H9 (cell line): ENCODE measurements at regions not wholly inside any gene's neighbourhood (a gene's known extent, or its start where the extent isn't known, plus 50 kb on each side); places are given as distances from the start of the nearest gene placed in this dataset.
A peak's percentile ranks its signal among the peaks of the same experiment; 100 is the strongest.
"Not testable (repeated sequence)": the region's sequence is repeated elsewhere in the genome, so short reads cannot be mapped to it uniquely, and the experiment has no call there.

Source experiments
- DNase-seq: peaks from one replicate; pipeline ENCODE4 v3.0.0-alpha.2; 2017
- H2AFZ ChIP-seq: one replicate; pipeline ENCODE4 v1.6.1; 2013; ENCODE audit warnings: mild to moderate bottlenecking, low read length, control low read depth, moderate library complexity
- H2AK5ac ChIP-seq: 2 replicates; pipeline ENCODE4 v1.6.1; 2013; ENCODE audit warnings: low read length, control low read depth, mixed read lengths; ENCODE audit not compliant: insufficient read length
- H2BK120ac ChIP-seq: one replicate; pipeline ENCODE4 v1.6.1; 2013; ENCODE audit warnings: low read depth, mild to moderate bottlenecking, low read length, control low read depth, inconsistent platforms; ENCODE audit not compliant: poor library complexity, severe bottlenecking
- H2BK12ac ChIP-seq: 2 replicates; pipeline ENCODE4 v1.6.1; 2013; ENCODE audit warnings: low read length, control low read depth, mixed read lengths, low read depth; ENCODE audit not compliant: insufficient read length
- H2BK15ac ChIP-seq: 2 replicates; pipeline ENCODE4 v1.6.1; 2013; ENCODE audit warnings: low read depth, low read length, control low read depth
- H2BK20ac ChIP-seq: one replicate; pipeline ENCODE4 v1.6.1; 2013; ENCODE audit warnings: low read depth, mild to moderate bottlenecking, low read length, control low read depth, inconsistent platforms; ENCODE audit not compliant: poor library complexity, severe bottlenecking
- H2BK5ac ChIP-seq: 2 replicates; pipeline ENCODE4 v1.6.1; 2013; ENCODE audit warnings: low read length, control low read depth, mixed read lengths; ENCODE audit not compliant: insufficient read length
- H3K14ac ChIP-seq: 2 replicates; pipeline ENCODE4 v1.6.1; 2013; ENCODE audit warnings: low read length, control low read depth; ENCODE audit not compliant: insufficient read depth
- H3K18ac ChIP-seq: 2 replicates; pipeline ENCODE4 v1.6.1; 2013; ENCODE audit warnings: low read depth, mild to moderate bottlenecking, mixed read lengths, low read length, control low read depth; ENCODE audit not compliant: insufficient read length
- H3K23ac ChIP-seq: 2 replicates; pipeline ENCODE4 v1.6.1; 2013; ENCODE audit warnings: low read length, control low read depth, mixed read lengths, low read depth; ENCODE audit not compliant: insufficient read length
- H3K23me2 ChIP-seq: 2 replicates; pipeline ENCODE4 v1.6.1; 2013; ENCODE audit warnings: low read depth, mild to moderate bottlenecking, mixed read lengths, low read length, control low read depth; ENCODE audit not compliant: insufficient read length, poor library complexity, severe bottlenecking
- H3K27ac ChIP-seq: 2 replicates; pipeline ENCODE4 v1.5.1; 2013; ENCODE audit warnings: low read length, control low read depth, mixed read lengths, low read depth; ENCODE audit not compliant: insufficient read length
- H3K27me3 ChIP-seq: 2 replicates; pipeline ENCODE4 v1.6.1; 2013; ENCODE audit warnings: low read length, control low read depth, inconsistent platforms; ENCODE audit not compliant: insufficient read depth
- H3K4ac ChIP-seq: 2 replicates; pipeline ENCODE4 v1.6.1; 2013; ENCODE audit warnings: low read depth, mild to moderate bottlenecking, control low read depth, inconsistent platforms, low read length, moderate library complexity
- H3K4me1 ChIP-seq: 2 replicates; pipeline ENCODE4 v1.6.1; 2013; ENCODE audit warnings: low read length, control low read depth, inconsistent platforms; ENCODE audit not compliant: insufficient read depth
- H3K4me2 ChIP-seq: 2 replicates; pipeline ENCODE4 v1.6.1; 2013; ENCODE audit warnings: low read length, control low read depth, mixed read lengths; ENCODE audit not compliant: insufficient read length, insufficient read depth
- H3K56ac ChIP-seq: 2 replicates; pipeline ENCODE4 v1.6.1; 2013; ENCODE audit warnings: low read depth, mild to moderate bottlenecking, mixed read lengths, low read length, control low read depth; ENCODE audit not compliant: insufficient read length
- H3K79me1 ChIP-seq: 2 replicates; pipeline ENCODE4 v1.6.1; 2013; ENCODE audit warnings: low read depth, mild to moderate bottlenecking, moderate library complexity, low read length, control low read depth, inconsistent platforms; ENCODE audit not compliant: insufficient read depth, poor library complexity, severe bottlenecking
- H3K79me2 ChIP-seq: 2 replicates; pipeline ENCODE4 v1.6.1; 2013; ENCODE audit warnings: low read length, control low read depth, inconsistent platforms; ENCODE audit not compliant: insufficient read depth
- H3K9ac ChIP-seq: 2 replicates; pipeline ENCODE4 v1.6.1; 2013; ENCODE audit warnings: low read length, control low read depth, mixed read lengths; ENCODE audit not compliant: insufficient read length; ENCODE audit errors: extremely low read depth
- H3K9me3 ChIP-seq: one replicate; pipeline ENCODE4 v1.6.1; 2013; ENCODE audit warnings: low read depth, low read length, inconsistent platforms; ENCODE audit not compliant: control insufficient read depth
- H3T11ph ChIP-seq: one replicate; pipeline ENCODE4 v1.6.1; 2013; ENCODE audit warnings: mild to moderate bottlenecking, low read length, control low read depth, inconsistent platforms
- H4K20me1 ChIP-seq: one replicate; pipeline ENCODE4 v1.6.1; 2013; ENCODE audit not compliant: control insufficient read depth, insufficient read length, insufficient read depth
- H4K5ac ChIP-seq: 2 replicates; pipeline ENCODE4 v1.6.1; 2013; ENCODE audit warnings: low read depth, mild to moderate bottlenecking, mixed read lengths, low read length, control low read depth; ENCODE audit not compliant: insufficient read length
- H4K8ac ChIP-seq: replicated peaks from 2 replicates; pipeline ENCODE4 v1.6.1; 2013; ENCODE audit warnings: low read length, control low read depth, mixed read lengths, low read depth; ENCODE audit not compliant: insufficient read length
- H4K91ac ChIP-seq: 2 replicates; pipeline ENCODE4 v1.6.1; 2013; ENCODE audit warnings: low read depth, mild to moderate bottlenecking, moderate library complexity, mixed read lengths, low read length, control low read depth; ENCODE audit not compliant: insufficient read length
- H3K27ac Mint-ChIP-seq, 3 experiments: 2 replicates in 2 of 3; 3 replicates in 1 of 3; pipeline ENCODE4 v1.8.0; 2020 to 2021; ENCODE audit warnings: mixed read lengths in 3 of 3, mild to moderate bottlenecking in 1 of 3, moderate library complexity in 1 of 3
- H3K27me3 Mint-ChIP-seq: 2 replicates; pipeline ENCODE4 v1.8.0; 2021; ENCODE audit warnings: low read depth, mild to moderate bottlenecking, moderate library complexity, mixed read lengths
- H3K36me3 Mint-ChIP-seq, 3 experiments: 2 replicates in 2 of 3; 3 replicates in 1 of 3; pipeline ENCODE4 v1.8.0; 2020 to 2021; ENCODE audit warnings: low read depth in 3 of 3, mixed read lengths in 3 of 3; ENCODE audit not compliant: insufficient read depth in 1 of 3
- H3K4me1 Mint-ChIP-seq, 2 experiments: 2 replicates each; pipeline ENCODE4 v1.8.0; 2020; ENCODE audit warnings: mixed read lengths in 2 of 2
- H3K4me3 Mint-ChIP-seq, 2 experiments: 2 replicates in 1 of 2; 3 replicates in 1 of 2; pipeline ENCODE4 v1.8.0; 2020 to 2021; ENCODE audit warnings: mild to moderate bottlenecking in 2 of 2, mixed read lengths in 2 of 2, moderate library complexity in 1 of 2
- H3K9me3 Mint-ChIP-seq, 2 experiments: 2 replicates in 1 of 2; 3 replicates in 1 of 2; pipeline ENCODE4 v1.8.0; 2020; ENCODE audit warnings: mild to moderate bottlenecking in 2 of 2, mixed read lengths in 2 of 2, moderate library complexity in 1 of 2
- CTCF ChIP-seq: fragments of 200-600 bp; sonication (generic); conservative IDR thresholded peaks from 3 replicates; pipeline ENCODE4 v1.8.0; 2021; ENCODE audit warnings: antibody characterized with exemption, mild to moderate bottlenecking
- WGBS: extraction: QIAGEN DNeasy Blood & Tissue Kit; methylation state at CpG from one replicate; pipeline ENCODE4 v1.1.7; 2013; ENCODE audit warnings: missing lambda C conversion rate, low lambda C conversion rate, mixed read lengths; ENCODE audit not compliant: insufficient read length; ENCODE audit errors: extremely low coverage; 5-methylcytosine and 5-hydroxymethylcytosine counted together

- H2AK5ac ChIP-seq = no peak overlapping the region
- DNase-seq = no peak
- H3K79me1 ChIP-seq = no peaks in the 10 kb centered on the region
- no peak overlapping the region for H3K4ac ChIP-seq
- TF ChIP-seq CTCF = peak; percentile 39; the same call in 2 of the 3 replicates
- no peak overlapping the region for H2AFZ ChIP-seq
- no peak overlapping the region for H3K27ac ChIP-seq
- peaks cover 8 to 9% of the 10 kb centered on the region in 2 experiments; a peak in 4 of 5 replicates for H3K9me3 Mint-ChIP-seq
- H4K20me1 ChIP-seq = no peaks in the 10 kb centered on the region
- no CpG with 5 or more reads among the region's 4 CpGs for WGBS
- no peak overlapping the region for H2BK15ac ChIP-seq
- H3K27me3 Mint-ChIP-seq = peaks cover 1% of the 10 kb centered on the region; the same call in 1 of the 2 replicates
- H3K56ac ChIP-seq = no peak overlapping the region
- H3T11ph ChIP-seq = no peak overlapping the region
- no peak overlapping the region for H3K27ac Mint-ChIP-seq
- no peak overlapping the region for H3K4me2 ChIP-seq
- H3K79me2 ChIP-seq = no peaks in the 10 kb centered on the region
- no peaks in the 10 kb centered on the region for H3K27me3 ChIP-seq
- no peak overlapping the region for H4K91ac ChIP-seq
- H2BK5ac ChIP-seq = no peak overlapping the region
- H4K5ac ChIP-seq = no peak overlapping the region
- H2BK20ac ChIP-seq = no peak overlapping the region
- H3K23ac ChIP-seq = no peak overlapping the region
- H3K14ac ChIP-seq = no peak overlapping the region
- H3K18ac ChIP-seq = no peak overlapping the region
- H4K8ac ChIP-seq = no peak overlapping the region
- H2BK12ac ChIP-seq = no peak overlapping the region
- peaks cover 0 to 15% (median 0%) of the 10 kb centered on the region in 3 experiments; a peak in 4 of 7 replicates for H3K36me3 Mint-ChIP-seq
- H2BK120ac ChIP-seq = no peak overlapping the region
- H3K4me1 ChIP-seq = no peaks in the 10 kb centered on the region
- no peaks in the 10 kb centered on the region for H3K23me2 ChIP-seq
- no peak overlapping the region for H3K4me3 Mint-ChIP-seq
- H3K9me3 ChIP-seq = no peaks in the 10 kb centered on the region
- H3K9ac ChIP-seq = no peak overlapping the region
- H3K4me1 Mint-ChIP-seq = no peaks in the 10 kb centered on the region
These were observed 493.7 kb upstream of the PLXNA2 start for GRCh38 chr1:208737922-208738321.

- not testable (repeated sequence) for H2BK15ac ChIP-seq, H2BK12ac ChIP-seq, H4K5ac ChIP-seq, H3T11ph ChIP-seq, H3K18ac ChIP-seq, H3K4me1 ChIP-seq, H2AK5ac ChIP-seq, H2BK20ac ChIP-seq, H3K79me2 ChIP-seq, H3K79me1 ChIP-seq, H3K27me3 Mint-ChIP-seq, H3K4me1 Mint-ChIP-seq, H3K4ac ChIP-seq, H3K23ac ChIP-seq, H3K4me2 ChIP-seq, H3K27ac ChIP-seq, H3K4me3 Mint-ChIP-seq, H4K20me1 ChIP-seq, H4K8ac ChIP-seq, H3K27ac Mint-ChIP-seq, H3K27me3 ChIP-seq, H3K9me3 ChIP-seq, H2BK5ac ChIP-seq, H2AFZ ChIP-seq, DNase-seq, H3K23me2 ChIP-seq, H3K9me3 Mint-ChIP-seq, H2BK120ac ChIP-seq, H4K91ac ChIP-seq, H3K9ac ChIP-seq, H3K56ac ChIP-seq, H3K14ac ChIP-seq
- H3K36me3 Mint-ChIP-seq = peaks cover 0 to 15% (median 0%) of the 10 kb centered on the region in 3 experiments; a peak in 4 of 7 replicates
- no CpG with 5 or more reads among the region's 20 CpGs for WGBS
These were observed 495.5 kb upstream of the PLXNA2 start for GRCh38 chr1:208739636-208740035.
